ENCODE measurements at regions not wholly inside any gene's neighbourhood (a gene's known extent, or its start where the extent isn't known, plus 50 kb on each side); places are given as distances from the start of the nearest gene placed in this dataset.

DNA sequence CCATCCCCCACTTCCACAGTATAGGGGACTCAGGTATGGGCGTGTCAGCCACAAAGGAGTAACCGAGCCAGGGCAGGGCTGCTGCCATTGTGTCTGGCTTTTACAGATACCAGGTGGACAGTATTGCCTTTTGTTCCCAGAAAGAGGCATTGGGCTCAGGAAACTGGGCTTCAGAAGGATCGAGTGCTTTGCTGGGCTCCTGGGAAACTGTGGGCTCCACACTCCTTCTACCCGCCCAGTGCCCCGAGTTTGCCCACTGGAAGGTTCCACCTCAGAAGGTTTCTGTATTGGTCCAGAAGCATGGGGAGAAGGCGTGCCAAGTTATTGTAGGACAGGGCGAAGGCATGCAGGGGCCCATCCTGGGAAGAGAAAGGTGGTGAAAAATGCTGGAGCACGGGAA is 894.4 kb downstream of the TBC1D22A start:
- Histone ChIP-seq H3K27ac (ENCODE audit: low read depth in 2 of 2, low read length in 2 of 2) (no peak overlapping the region), H3K27me3 (ENCODE audit: control insufficient read depth in 2 of 2, insufficient read depth in 2 of 2, low read length in 2 of 2) (no peaks in the 10 kb centered on the region), H3K4me1 (ENCODE audit: control insufficient read depth in 2 of 2, insufficient read depth in 2 of 2, low read length in 2 of 2) (no peaks in the 10 kb centered on the region)

GRCh38 chr22:47655930-47656329 is 893.5 kb downstream of the TBC1D22A start:
- H3K27ac ChIP-seq (ENCODE audit: low read depth in 2 of 2, low read length in 2 of 2), result no peak overlapping the region

More for the DNA sequence above, 894.4 kb downstream of the TBC1D22A start:
- Histone ChIP-seq H3K36me3 (ENCODE audit: control insufficient read depth in 2 of 2, insufficient read depth in 2 of 2, low read length in 2 of 2) (no peaks in the 10 kb centered on the region), H3K4me3 (ENCODE audit: low read length in 2 of 2) (no peak overlapping the region), H3K9ac (ENCODE audit: low read depth in 1 of 2, low read length in 2 of 2) (no peak overlapping the region), H3K9me3 (ENCODE audit: control insufficient read depth in 2 of 2, low read length in 2 of 2) (no peaks in the 10 kb centered on the region)

DNA sequence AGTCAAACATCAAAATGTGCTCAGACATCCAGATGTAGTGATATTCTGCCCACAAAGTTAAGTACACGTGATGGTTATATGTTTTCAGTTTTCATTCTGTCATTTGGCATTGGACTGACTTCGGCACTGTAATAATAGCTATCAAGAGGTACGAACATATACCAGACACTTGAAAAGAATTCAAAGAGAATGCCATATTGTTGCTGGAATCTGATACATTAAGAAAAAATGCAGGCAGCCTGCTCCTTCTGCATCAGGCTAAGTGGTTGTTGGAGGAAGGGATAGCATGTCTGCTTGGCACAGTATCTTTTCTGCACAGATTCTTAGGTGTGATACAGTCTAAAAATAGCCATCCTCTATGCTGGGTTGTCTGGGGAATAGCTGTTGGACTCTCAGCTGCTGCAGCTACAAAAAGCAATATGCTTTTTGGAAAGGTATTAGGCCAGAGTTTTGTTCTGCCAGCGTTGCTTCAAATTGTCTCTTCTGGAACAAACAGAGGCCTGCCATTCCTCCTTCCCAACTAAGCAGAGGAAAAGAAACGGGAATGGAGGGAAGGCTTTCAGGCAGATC is 892.6 kb downstream of the TBC1D22A start:
- H3K9ac ChIP-seq (ENCODE audit: low read depth in 1 of 2, low read length in 2 of 2), result no peak overlapping the region
- H3K4me3 ChIP-seq (ENCODE audit: low read length in 2 of 2), result no peak overlapping the region
- no peaks in the 10 kb centered on the region for H3K36me3 ChIP-seq (ENCODE audit: control insufficient read depth in 2 of 2, insufficient read depth in 2 of 2, low read length in 2 of 2)
- no peaks in the 10 kb centered on the region for H3K4me1 ChIP-seq (ENCODE audit: control insufficient read depth in 2 of 2, insufficient read depth in 2 of 2, low read length in 2 of 2)
- H3K27me3 ChIP-seq (ENCODE audit: control insufficient read depth in 2 of 2, insufficient read depth in 2 of 2, low read length in 2 of 2), result no peaks in the 10 kb centered on the region
- H3K27ac ChIP-seq (ENCODE audit: low read depth in 2 of 2, low read length in 2 of 2), result no peak overlapping the region
- H3K9me3 ChIP-seq (ENCODE audit: control insufficient read depth in 2 of 2, low read length in 2 of 2), result no peaks in the 10 kb centered on the region

More at GRCh38 chr22:47655930-47656329, 893.5 kb downstream of the TBC1D22A start:
- no peak overlapping the region for H3K9ac ChIP-seq (ENCODE audit: low read depth in 1 of 2, low read length in 2 of 2)
- no peaks in the 10 kb centered on the region for H3K27me3 ChIP-seq (ENCODE audit: control insufficient read depth in 2 of 2, insufficient read depth in 2 of 2, low read length in 2 of 2)
- H3K9me3 ChIP-seq (ENCODE audit: control insufficient read depth in 2 of 2, low read length in 2 of 2), result no peaks in the 10 kb centered on the region
- H3K36me3 ChIP-seq (ENCODE audit: control insufficient read depth in 2 of 2, insufficient read depth in 2 of 2, low read length in 2 of 2), result no peaks in the 10 kb centered on the region
- H3K4me1 ChIP-seq (ENCODE audit: control insufficient read depth in 2 of 2, insufficient read depth in 2 of 2, low read length in 2 of 2), result no peaks in the 10 kb centered on the region
- H3K4me3 ChIP-seq (ENCODE audit: low read length in 2 of 2), result no peak overlapping the region

- Histone ChIP-seq H3K9me3 (ENCODE audit: control insufficient read depth in 2 of 2, low read length in 2 of 2) (no peaks in the 10 kb centered on the region), H3K27me3 (ENCODE audit: control insufficient read depth in 2 of 2, insufficient read depth in 2 of 2, low read length in 2 of 2) (no peaks in the 10 kb centered on the region), H3K4me3 (ENCODE audit: low read length in 2 of 2) (no peak overlapping the region), H3K27ac (ENCODE audit: low read depth in 2 of 2, low read length in 2 of 2) (no peak overlapping the region), H3K36me3 (ENCODE audit: control insufficient read depth in 2 of 2, insufficient read depth in 2 of 2, low read length in 2 of 2) (no peaks in the 10 kb centered on the region), H3K4me1 (ENCODE audit: control insufficient read depth in 2 of 2, insufficient read depth in 2 of 2, low read length in 2 of 2) (no peaks in the 10 kb centered on the region), H3K9ac (ENCODE audit: low read depth in 1 of 2, low read length in 2 of 2) (no peak overlapping the region)
Observed at GRCh38 chr22:47653921-47654320, 891.5 kb downstream of the TBC1D22A start.

DNA sequence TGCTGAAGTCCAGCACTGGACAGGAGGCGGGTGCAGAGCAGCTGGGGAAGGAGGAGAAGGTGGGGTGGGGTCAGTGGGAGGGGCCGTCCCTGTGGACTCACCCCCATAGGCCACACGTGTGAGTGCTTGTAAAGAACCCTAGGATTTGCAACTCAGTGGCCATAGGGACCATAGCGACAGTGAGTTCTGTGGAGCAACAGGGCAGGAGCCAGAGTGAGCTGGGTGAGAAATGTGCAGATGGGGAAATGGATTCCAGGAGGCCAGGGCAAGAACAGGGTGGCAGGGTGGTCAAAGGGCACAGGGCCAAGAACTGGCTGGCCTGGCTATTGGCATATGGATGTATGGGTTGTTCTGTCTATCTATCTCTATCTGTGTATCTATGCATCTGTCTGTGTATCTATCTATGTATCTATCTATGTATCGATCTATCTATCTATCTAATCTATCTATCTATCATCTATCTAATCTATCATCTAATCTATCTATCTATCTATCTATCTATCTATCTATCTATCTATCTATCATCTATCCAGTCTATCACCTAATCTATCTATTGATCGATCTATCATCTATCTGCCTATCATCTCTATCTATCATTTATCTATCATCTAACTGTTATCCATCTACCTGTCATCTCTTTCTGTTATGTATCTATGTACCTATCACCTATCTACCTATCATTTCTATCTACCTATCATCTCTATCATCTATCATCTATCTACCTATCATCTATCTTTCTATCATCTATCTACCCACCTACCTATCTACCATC is 889.0 kb downstream of the TBC1D22A start:
- H3K27me3 ChIP-seq (ENCODE audit: control insufficient read depth in 2 of 2, insufficient read depth in 2 of 2, low read length in 2 of 2), result no peaks in the 10 kb centered on the region
- H3K27ac ChIP-seq (ENCODE audit: low read depth in 2 of 2, low read length in 2 of 2), result no peak overlapping the region
- no peak overlapping the region for H3K9ac ChIP-seq (ENCODE audit: low read depth in 1 of 2, low read length in 2 of 2)
- no peak overlapping the region for H3K4me3 ChIP-seq (ENCODE audit: low read length in 2 of 2)
- H3K9me3 ChIP-seq (ENCODE audit: control insufficient read depth in 2 of 2, low read length in 2 of 2), result no peaks in the 10 kb centered on the region
- H3K4me1 ChIP-seq (ENCODE audit: control insufficient read depth in 2 of 2, insufficient read depth in 2 of 2, low read length in 2 of 2), result no peaks in the 10 kb centered on the region
- H3K36me3 ChIP-seq (ENCODE audit: control insufficient read depth in 2 of 2, insufficient read depth in 2 of 2, low read length in 2 of 2), result no peaks in the 10 kb centered on the region

DNA sequence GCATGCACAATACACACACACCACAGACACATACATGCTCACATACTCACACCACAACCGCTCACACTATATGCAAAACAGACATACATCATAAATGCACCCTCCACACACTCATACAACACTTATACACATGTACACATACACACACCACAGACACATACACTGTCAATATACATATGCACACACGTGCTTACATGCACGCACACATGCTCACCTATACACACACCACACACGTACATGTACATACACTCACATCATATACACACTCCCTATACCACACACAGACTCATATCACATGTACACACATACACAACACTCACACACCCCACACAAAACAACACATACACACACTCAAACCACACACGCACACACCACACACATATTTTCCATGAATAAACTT is 885.3 kb downstream of the TBC1D22A start:
- Histone ChIP-seq H3K4me3 (ENCODE audit: low read length in 2 of 2) (no peak overlapping the region), H3K9ac (ENCODE audit: low read depth in 1 of 2, low read length in 2 of 2) (no peak overlapping the region), H3K4me1 (ENCODE audit: control insufficient read depth in 2 of 2, insufficient read depth in 2 of 2, low read length in 2 of 2) (no peaks in the 10 kb centered on the region), H3K27me3 (ENCODE audit: control insufficient read depth in 2 of 2, insufficient read depth in 2 of 2, low read length in 2 of 2) (no peaks in the 10 kb centered on the region), H3K9me3 (ENCODE audit: control insufficient read depth in 2 of 2, low read length in 2 of 2) (no peaks in the 10 kb centered on the region), H3K36me3 (ENCODE audit: control insufficient read depth in 2 of 2, insufficient read depth in 2 of 2, low read length in 2 of 2) (no peaks in the 10 kb centered on the region), H3K27ac (ENCODE audit: low read depth in 2 of 2, low read length in 2 of 2) (no peak overlapping the region)

DNA sequence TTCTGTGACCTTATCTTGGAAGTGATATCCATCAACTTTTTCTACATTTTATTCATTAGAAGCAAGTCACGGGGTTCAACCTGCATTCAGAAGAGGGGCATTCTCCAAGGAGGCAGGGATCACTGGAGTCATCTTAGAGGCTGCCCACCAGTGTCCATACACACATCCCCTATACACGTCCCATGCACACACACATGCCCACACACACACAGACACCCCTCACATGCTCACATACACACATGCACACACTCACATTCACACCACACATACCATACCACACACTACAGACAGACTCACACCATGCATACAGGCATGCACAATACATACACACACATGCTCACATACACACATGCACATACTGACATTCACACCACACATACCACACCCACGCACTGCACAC is 884.7 kb downstream of the TBC1D22A start:
- Histone ChIP-seq H3K9me3 (ENCODE audit: control insufficient read depth in 2 of 2, low read length in 2 of 2) (no peaks in the 10 kb centered on the region), H3K27ac (ENCODE audit: low read depth in 2 of 2, low read length in 2 of 2) (no peak overlapping the region), H3K4me3 (ENCODE audit: low read length in 2 of 2) (no peak overlapping the region), H3K4me1 (ENCODE audit: control insufficient read depth in 2 of 2, insufficient read depth in 2 of 2, low read length in 2 of 2) (no peaks in the 10 kb centered on the region), H3K9ac (ENCODE audit: low read depth in 1 of 2, low read length in 2 of 2) (no peak overlapping the region), H3K27me3 (ENCODE audit: control insufficient read depth in 2 of 2, insufficient read depth in 2 of 2, low read length in 2 of 2) (no peaks in the 10 kb centered on the region), H3K36me3 (ENCODE audit: control insufficient read depth in 2 of 2, insufficient read depth in 2 of 2, low read length in 2 of 2) (no peaks in the 10 kb centered on the region)

- Histone ChIP-seq H3K4me1 (ENCODE audit: control insufficient read depth in 2 of 2, insufficient read depth in 2 of 2, low read length in 2 of 2) (no peaks in the 10 kb centered on the region), H3K9ac (ENCODE audit: low read depth in 1 of 2, low read length in 2 of 2) (no peak overlapping the region), H3K27me3 (ENCODE audit: control insufficient read depth in 2 of 2, insufficient read depth in 2 of 2, low read length in 2 of 2) (no peaks in the 10 kb centered on the region), H3K36me3 (ENCODE audit: control insufficient read depth in 2 of 2, insufficient read depth in 2 of 2, low read length in 2 of 2) (no peaks in the 10 kb centered on the region), H3K27ac (ENCODE audit: low read depth in 2 of 2, low read length in 2 of 2) (no peak overlapping the region), H3K4me3 (ENCODE audit: low read length in 2 of 2) (no peak overlapping the region), H3K9me3 (ENCODE audit: control insufficient read depth in 2 of 2, low read length in 2 of 2) (no peaks in the 10 kb centered on the region)
Observed at GRCh38 chr22:47645923-47646322, 883.5 kb downstream of the TBC1D22A start.

DNA sequence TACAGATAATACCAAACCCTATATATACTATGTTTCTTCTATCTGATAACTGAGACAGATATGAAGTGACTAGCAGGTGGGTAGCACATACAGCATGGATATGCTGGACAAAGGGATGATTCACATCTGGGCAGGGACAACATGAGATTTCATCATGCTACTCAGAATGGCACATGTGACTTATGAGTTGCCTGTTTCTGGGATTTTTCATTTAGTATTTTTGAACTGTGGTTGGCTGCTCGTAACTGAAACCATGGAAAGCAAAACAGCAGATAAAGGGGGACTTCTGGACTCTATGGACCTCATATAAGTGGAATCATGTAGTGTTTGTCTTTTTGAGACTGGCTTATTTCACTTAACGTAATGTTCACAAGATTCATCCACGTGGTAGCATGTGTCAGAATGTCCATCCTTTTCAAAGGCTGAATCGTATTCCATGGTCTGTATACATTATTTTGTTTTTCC is 883.0 kb downstream of the TBC1D22A start:
- Histone ChIP-seq H3K36me3 (ENCODE audit: control insufficient read depth in 2 of 2, insufficient read depth in 2 of 2, low read length in 2 of 2) (no peaks in the 10 kb centered on the region), H3K9ac (ENCODE audit: low read depth in 1 of 2, low read length in 2 of 2) (no peak overlapping the region), H3K4me1 (ENCODE audit: control insufficient read depth in 2 of 2, insufficient read depth in 2 of 2, low read length in 2 of 2) (no peaks in the 10 kb centered on the region), H3K27ac (ENCODE audit: low read depth in 2 of 2, low read length in 2 of 2) (no peak overlapping the region), H3K27me3 (ENCODE audit: control insufficient read depth in 2 of 2, insufficient read depth in 2 of 2, low read length in 2 of 2) (no peaks in the 10 kb centered on the region), H3K9me3 (ENCODE audit: control insufficient read depth in 2 of 2, low read length in 2 of 2) (no peaks in the 10 kb centered on the region), H3K4me3 (ENCODE audit: low read length in 2 of 2) (no peak overlapping the region)

- H3K27ac ChIP-seq (ENCODE audit: low read depth in 2 of 2, low read length in 2 of 2), result no peak overlapping the region
- H3K4me3 ChIP-seq (ENCODE audit: low read length in 2 of 2), result no peak overlapping the region
- no peaks in the 10 kb centered on the region for H3K27me3 ChIP-seq (ENCODE audit: control insufficient read depth in 2 of 2, insufficient read depth in 2 of 2, low read length in 2 of 2)
- H3K4me1 ChIP-seq (ENCODE audit: control insufficient read depth in 2 of 2, insufficient read depth in 2 of 2, low read length in 2 of 2), result no peaks in the 10 kb centered on the region
- H3K9me3 ChIP-seq (ENCODE audit: control insufficient read depth in 2 of 2, low read length in 2 of 2), result no peaks in the 10 kb centered on the region
- H3K36me3 ChIP-seq (ENCODE audit: control insufficient read depth in 2 of 2, insufficient read depth in 2 of 2, low read length in 2 of 2), result no peaks in the 10 kb centered on the region
- H3K9ac ChIP-seq (ENCODE audit: low read depth in 1 of 2, low read length in 2 of 2), result no peak overlapping the region
Observed at GRCh38 chr22:47634347-47634746, 871.9 kb downstream of the TBC1D22A start.
